ENCODE measurements at regions not wholly inside any gene's neighbourhood (a gene's known extent, or its start where the extent isn't known, plus 50 kb on each side); places are given as distances from the start of the nearest gene placed in this dataset.

- no peak for ATAC-seq
- FAIRE-seq, result no peak
- Histone ChIP-seq H3K27ac (no peak overlapping the region), H3K36me3 (no peaks in the 10 kb centered on the region), H3K4me1 (no peaks in the 10 kb centered on the region), H3K27me3 (no peaks in the 10 kb centered on the region), H3K9me3 (no peaks in the 10 kb centered on the region), H3K4me3 (no peak overlapping the region)
- intact Hi-C loops (cut with DNase I), result no loop called here
- TF ChIP-seq CTCF (IDR thresholded peaks at IDR 0.05), result no peak
- DNase-seq, result no peak
Measured at GRCh38 chr2:6067806-6068205, 375.6 kb downstream of the SOX11 start.

- TF ChIP-seq CTCF (IDR thresholded peaks at IDR 0.05), result no peak
- no peak overlapping the region for H3K4me3 ChIP-seq
- no peaks in the 10 kb centered on the region for H3K9me3 ChIP-seq
- no peaks in the 10 kb centered on the region for H3K36me3 ChIP-seq
- no peak for ATAC-seq
- no peaks in the 10 kb centered on the region for H3K4me1 ChIP-seq
- no peak overlapping the region for H3K27ac ChIP-seq
- WGBS, 2 donors, result 84 to 88% methylated on average over 6 of the region's 6 CpGs
- no peaks in the 10 kb centered on the region for H3K27me3 ChIP-seq
- no peak for DNase-seq
- no peak for FAIRE-seq
- intact Hi-C loops (cut with DNase I), result no loop called here
Measured at GRCh38 chr2:6068429-6068828, 376.2 kb downstream of the SOX11 start.

GRCh38 chr2:6069381-6069780 lies 377.2 kb downstream of the SOX11 start:
- TF ChIP-seq CTCF (IDR thresholded peaks at IDR 0.05), result no peak
- intact Hi-C loops (cut with DNase I), result no loop called here
- no peak for ATAC-seq

GRCh38 chr2:6071519-6071918 lies 379.3 kb downstream of the SOX11 start:
- DNase-seq (no peak), FAIRE-seq (no peak)

More at GRCh38 chr2:6069381-6069780, 377.2 kb downstream of the SOX11 start:
- H3K27ac ChIP-seq, result no peak overlapping the region
- DNase-seq (no peak), FAIRE-seq (no peak)
- 67 to 68% methylated on average over 5 of the region's 5 CpGs for WGBS, 2 donors
- H3K4me3 ChIP-seq, result no peak overlapping the region
- H3K9me3 ChIP-seq, result no peaks in the 10 kb centered on the region
- H3K4me1 ChIP-seq, result no peaks in the 10 kb centered on the region
- H3K27me3 ChIP-seq, result no peaks in the 10 kb centered on the region
- H3K36me3 ChIP-seq, result no peaks in the 10 kb centered on the region

GRCh38 chr2:6072276-6072675 lies 380.1 kb downstream of the SOX11 start:
- intact Hi-C loops (cut with DNase I), result no loop called here
- H3K36me3 ChIP-seq, result no peaks in the 10 kb centered on the region
- 79 to 85% methylated on average over 5 of the region's 5 CpGs for WGBS, 2 donors
- H3K4me1 ChIP-seq, result no peaks in the 10 kb centered on the region
- no peak for TF ChIP-seq CTCF (IDR thresholded peaks at IDR 0.05)
- DNase-seq (no peak), FAIRE-seq (no peak), ATAC-seq (no peak)
- no peaks in the 10 kb centered on the region for H3K27me3 ChIP-seq
- no peak overlapping the region for H3K4me3 ChIP-seq
- no peaks in the 10 kb centered on the region for H3K9me3 ChIP-seq
- H3K27ac ChIP-seq, result no peak overlapping the region

More at GRCh38 chr2:6071519-6071918, 379.3 kb downstream of the SOX11 start:
- Histone ChIP-seq H3K4me1 (no peaks in the 10 kb centered on the region), H3K9me3 (no peaks in the 10 kb centered on the region), H3K36me3 (no peaks in the 10 kb centered on the region), H3K27me3 (no peaks in the 10 kb centered on the region), H3K27ac (no peak overlapping the region), H3K4me3 (no peak overlapping the region)
- no peak for TF ChIP-seq CTCF (IDR thresholded peaks at IDR 0.05)
- ATAC-seq, result no peak
- intact Hi-C loops (cut with DNase I), result no loop called here
- 65 to 77% methylated on average over 4 of the region's 4 CpGs for WGBS, 2 donors

Measured in pancreas (tissue), 10 donors.